AG04449 (cell line): ENCODE measurements at regions not wholly inside any gene's neighbourhood (a gene's known extent, or its start where the extent isn't known, plus 50 kb on each side); places are given as distances from the start of the nearest gene placed in this dataset.

ENCODE experiments used
- CTCF ChIA-PET: fragments of 350-600 bp; formaldehyde crosslinking; extraction: SDS; loops from one replicate; lab custom pipeline; 2021; ENCODE audit warnings: antibody characterized with exemption; lab: Yijun Ruan, JAX
- POLR2A ChIA-PET: fragments of 400-600, 350-600 bp; formaldehyde crosslinking; extraction: SDS; loops from one replicate; lab custom pipeline; 2020; ENCODE audit warnings: antibody characterized with exemption, inconsistent platforms; lab: Yijun Ruan, JAX
- DNase-seq: peaks from one replicate; pipeline ENCODE4 v3.0.0-alpha.2; 2010; ENCODE audit warnings: low read depth, low spot score
- H3K4me3 ChIP-seq: 2 replicates; pipeline ENCODE4 v1.5.1; 2011; ENCODE audit warnings: low read depth, mild to moderate bottlenecking, control low read depth, low read length
- CTCF ChIP-seq: IDR thresholded peaks from one replicate; pipeline ENCODE4 v1.5.1; 2011; ENCODE audit warnings: mild to moderate bottlenecking, moderate library complexity, low read length, control low read depth, inconsistent platforms; ENCODE audit not compliant: insufficient read depth; ENCODE audit errors: missing control alignments

GRCh38 chr1:47561523-47562007 lies 123.7 kb downstream of the FOXD2 start:
- ChIA-PET CTCF (interaction anchor here (1.4 to 3.2 kb wide), 3 partner anchors 8 to 123 kb away, joined by 3 to 16 read pairs (median 4); partner anchors contain the start of gene FOXD2), POLR2A (no interaction called here)
- TF ChIP-seq CTCF = no peak
- no peak for DNase-seq
- H3K4me3 ChIP-seq = no peak overlapping the region

GRCh38 chr1:47562147-47562546 lies 124.3 kb downstream of the FOXD2 start:
- H3K4me3 ChIP-seq = no peak overlapping the region
- ChIA-PET CTCF (no interaction called here), POLR2A (no interaction called here)
- no peak for TF ChIP-seq CTCF
- no peak for DNase-seq

- ChIA-PET CTCF (no interaction called here), POLR2A (no interaction called here)
- DNase-seq = no peak
Observed at GRCh38 chr1:47562799-47563198, 125.0 kb downstream of the FOXD2 start.

GRCh38 chr1:47563201-47563600 lies 125.4 kb downstream of the FOXD2 start:
- ChIA-PET CTCF (no interaction called here), POLR2A (no interaction called here)
- no peak for DNase-seq
- no peak overlapping the region for H3K4me3 ChIP-seq
- TF ChIP-seq CTCF = no peak

More at GRCh38 chr1:47562799-47563198, 125.0 kb downstream of the FOXD2 start:
- TF ChIP-seq CTCF = no peak
- no peak overlapping the region for H3K4me3 ChIP-seq

GRCh38 chr1:47564570-47564969 lies 126.7 kb downstream of the FOXD2 start:
- ChIA-PET POLR2A (no interaction called here), CTCF (no interaction called here)
- TF ChIP-seq CTCF = no peak
- DNase-seq = no peak
- H3K4me3 ChIP-seq = no peak overlapping the region

- no peak for TF ChIP-seq CTCF
- ChIA-PET CTCF (no interaction called here), POLR2A (no interaction called here)
- H3K4me3 ChIP-seq = no peak overlapping the region
- no peak for DNase-seq
Observed at GRCh38 chr1:47565092-47565491, 127.2 kb downstream of the FOXD2 start.
